Hindlimb muscle (tissue), 1 donor: ENCODE measurements at regions not wholly inside any gene's neighbourhood (a gene's known extent, or its start where the extent isn't known, plus 50 kb on each side); places are given as distances from the start of the nearest gene placed in this dataset.
"Not testable (repeated sequence)": the region's sequence is repeated elsewhere in the genome, so short reads cannot be mapped to it uniquely, and the experiment has no call there.

Experiments
- DNase-seq: peaks from one replicate; pipeline ENCODE4 v3.0.0-alpha.2; 2013

GRCh38 chr2:193371200-193371599, 1176.5 kb upstream of the TMEFF2 start:
- DNase-seq = no peak

GRCh38 chr2:193368615-193369014, 1173.9 kb upstream of the TMEFF2 start:
- DNase-seq = no peak

- DNase-seq = no peak
These were observed 1162.8 kb upstream of the TMEFF2 start for GRCh38 chr2:193357508-193357907.

- DNase-seq = not testable (repeated sequence)
These were observed 1158.0 kb upstream of the TMEFF2 start for GRCh38 chr2:193352665-193353242.

- no peak for DNase-seq
These were observed 1155.8 kb upstream of the TMEFF2 start for GRCh38 chr2:193350509-193350908.

- no peak for DNase-seq
These were observed 1154.9 kb upstream of the TMEFF2 start for GRCh38 chr2:193349642-193350041.

GRCh38 chr2:193348055-193348454, 1153.3 kb upstream of the TMEFF2 start:
- DNase-seq = no peak

GRCh38 chr2:193336781-193337180, 1142.0 kb upstream of the TMEFF2 start:
- peak; percentile 11 for DNase-seq

- no peak for DNase-seq
These were observed 1139.7 kb upstream of the TMEFF2 start for GRCh38 chr2:193334401-193334800.

GRCh38 chr2:193333539-193333938, 1138.8 kb upstream of the TMEFF2 start:
- DNase-seq = no peak

GRCh38 chr2:193332941-193333340, 1138.2 kb upstream of the TMEFF2 start:
- DNase-seq = no peak

GRCh38 chr2:193331676-193332075, 1136.9 kb upstream of the TMEFF2 start:
- DNase-seq = peak; percentile 6

GRCh38 chr2:193326296-193326695, 1131.6 kb upstream of the TMEFF2 start:
- DNase-seq = no peak

- no peak for DNase-seq
These were observed 1120.8 kb upstream of the TMEFF2 start for GRCh38 chr2:193315428-193316091.

- DNase-seq = no peak
These were observed 1108.7 kb upstream of the TMEFF2 start for GRCh38 chr2:193303464-193303863.

- no peak for DNase-seq
These were observed 1099.6 kb upstream of the TMEFF2 start for GRCh38 chr2:193294371-193294770.

- DNase-seq = no peak
These were observed 1084.6 kb upstream of the TMEFF2 start for GRCh38 chr2:193279361-193279760.

GRCh38 chr2:193276988-193277387, 1082.3 kb upstream of the TMEFF2 start:
- no peak for DNase-seq

GRCh38 chr2:193276560-193276959, 1081.8 kb upstream of the TMEFF2 start:
- no peak for DNase-seq

GRCh38 chr2:193276069-193276468, 1081.3 kb upstream of the TMEFF2 start:
- DNase-seq = no peak

- no peak for DNase-seq
These were observed 1077.3 kb upstream of the TMEFF2 start for GRCh38 chr2:193272011-193272410.

GRCh38 chr2:193270816-193271215, 1076.1 kb upstream of the TMEFF2 start:
- DNase-seq = no peak

GRCh38 chr2:193267496-193268002, 1072.8 kb upstream of the TMEFF2 start:
- DNase-seq = no peak

GRCh38 chr2:193253014-193253530, 1058.3 kb upstream of the TMEFF2 start:
- no peak for DNase-seq
